ENCODE measurements at regions not wholly inside any gene's neighbourhood (a gene's known extent, or its start where the extent isn't known, plus 50 kb on each side); places are given as distances from the start of the nearest gene placed in this dataset.

DNA sequence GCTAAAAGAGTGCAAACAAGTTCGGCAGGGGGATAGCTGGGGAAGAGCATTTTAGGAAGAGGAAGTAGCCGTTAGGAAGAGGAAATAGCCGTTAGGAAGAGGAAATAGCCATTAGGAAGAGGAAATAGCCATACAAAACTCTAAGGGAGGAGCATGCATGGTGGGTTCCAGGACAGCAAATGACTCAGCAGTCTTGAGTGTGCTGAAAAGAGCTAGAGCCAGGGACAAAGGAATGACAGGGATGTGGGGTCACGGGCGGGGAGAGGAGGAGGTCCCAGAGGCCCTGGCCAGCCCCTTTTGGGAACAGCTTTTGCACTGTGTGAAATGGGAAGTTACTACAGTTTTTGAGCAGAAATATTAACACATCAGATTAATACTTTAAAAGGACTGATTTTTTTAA, 882.6 kb downstream of the TRIML1 start:
- Histone ChIP-seq H3K79me2 (ENCODE audit: low read length) (no peaks in the 10 kb centered on the region), H2AFZ (ENCODE audit: low read depth, low read length) (no peak overlapping the region), H3K4me1 (ENCODE audit: low read length) (no peaks in the 10 kb centered on the region), H3K4me2 (ENCODE audit: low read length) (no peak overlapping the region), H3K27ac (ENCODE audit: low read length) (no peak overlapping the region), H3K36me3 (replicated peaks; ENCODE audit: low read depth, low read length) (no peaks in the 10 kb centered on the region), H3K9ac (ENCODE audit: low read length) (no peak overlapping the region), H3K4me3 (ENCODE audit: low read length) (no peak overlapping the region), H4K20me1 (ENCODE audit: insufficient read depth, low read length) (no peaks in the 10 kb centered on the region), H3K27me3 (ENCODE audit: low read depth, low read length) (no peaks in the 10 kb centered on the region), H3K9me3 (ENCODE audit: insufficient read depth, low read length) (no peaks in the 10 kb centered on the region)
- no peak for TF ChIP-seq EZH2phosphoT487 (IDR thresholded peaks at IDR 0.05; ENCODE audit: low read depth)
- TF ChIP-seq, protein P1, sequence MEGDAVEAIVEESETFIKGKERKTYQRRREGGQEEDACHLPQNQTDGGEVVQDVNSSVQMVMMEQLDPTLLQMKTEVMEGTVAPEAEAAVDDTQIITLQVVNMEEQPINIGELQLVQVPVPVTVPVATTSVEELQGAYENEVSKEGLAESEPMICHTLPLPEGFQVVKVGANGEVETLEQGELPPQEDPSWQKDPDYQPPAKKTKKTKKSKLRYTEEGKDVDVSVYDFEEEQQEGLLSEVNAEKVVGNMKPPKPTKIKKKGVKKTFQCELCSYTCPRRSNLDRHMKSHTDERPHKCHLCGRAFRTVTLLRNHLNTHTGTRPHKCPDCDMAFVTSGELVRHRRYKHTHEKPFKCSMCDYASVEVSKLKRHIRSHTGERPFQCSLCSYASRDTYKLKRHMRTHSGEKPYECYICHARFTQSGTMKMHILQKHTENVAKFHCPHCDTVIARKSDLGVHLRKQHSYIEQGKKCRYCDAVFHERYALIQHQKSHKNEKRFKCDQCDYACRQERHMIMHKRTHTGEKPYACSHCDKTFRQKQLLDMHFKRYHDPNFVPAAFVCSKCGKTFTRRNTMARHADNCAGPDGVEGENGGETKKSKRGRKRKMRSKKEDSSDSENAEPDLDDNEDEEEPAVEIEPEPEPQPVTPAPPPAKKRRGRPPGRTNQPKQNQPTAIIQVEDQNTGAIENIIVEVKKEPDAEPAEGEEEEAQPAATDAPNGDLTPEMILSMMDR (IDR thresholded peaks at IDR 0.05; ENCODE audit: low read depth, low read length), result no peak

DNA sequence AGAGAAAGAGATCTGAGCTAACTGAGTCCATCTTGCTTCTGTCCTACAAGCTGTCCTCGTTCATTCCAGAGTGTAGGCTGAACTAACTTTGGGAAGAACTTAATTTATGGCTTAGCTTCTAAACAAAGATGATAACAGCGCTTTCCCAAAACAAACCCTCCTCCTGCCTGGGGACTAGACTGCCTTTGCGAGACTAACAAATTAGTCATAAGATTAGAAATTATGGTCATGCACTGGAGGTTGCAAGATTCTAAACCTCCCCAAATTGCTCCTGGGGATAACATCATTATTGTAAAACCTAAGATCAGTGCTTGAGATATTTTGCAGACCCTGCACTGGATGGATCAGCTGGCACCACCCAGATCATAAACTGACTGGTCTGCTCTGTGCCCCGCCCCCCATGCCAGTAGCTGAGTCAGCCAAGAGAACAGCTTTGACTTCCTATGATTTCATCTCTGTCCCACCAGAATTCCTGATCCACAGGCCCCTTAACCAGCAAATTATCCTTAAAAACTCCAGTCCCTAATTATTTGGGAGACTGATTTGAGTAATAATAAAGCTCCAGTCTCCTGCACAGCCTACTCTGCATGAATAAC, 883.3 kb downstream of the TRIML1 start:
- TF ChIP-seq, protein P1 (IDR thresholded peaks at IDR 0.05; ENCODE audit: low read depth, low read length), result no peak
- no peak for TF ChIP-seq EZH2phosphoT487 (IDR thresholded peaks at IDR 0.05; ENCODE audit: low read depth)
- Histone ChIP-seq H3K4me1 (ENCODE audit: low read length) (no peaks in the 10 kb centered on the region), H3K79me2 (ENCODE audit: low read length) (no peaks in the 10 kb centered on the region), H3K4me3 (ENCODE audit: low read length) (no peak overlapping the region), H3K36me3 (replicated peaks; ENCODE audit: low read depth, low read length) (no peaks in the 10 kb centered on the region), H3K9me3 (ENCODE audit: insufficient read depth, low read length) (no peaks in the 10 kb centered on the region), H3K4me2 (ENCODE audit: low read length) (no peak overlapping the region), H4K20me1 (ENCODE audit: insufficient read depth, low read length) (no peaks in the 10 kb centered on the region), H3K27ac (ENCODE audit: low read length) (no peak overlapping the region), H3K9ac (ENCODE audit: low read length) (no peak overlapping the region), H2AFZ (ENCODE audit: low read depth, low read length) (no peak overlapping the region), H3K27me3 (ENCODE audit: low read depth, low read length) (no peaks in the 10 kb centered on the region)

DNA sequence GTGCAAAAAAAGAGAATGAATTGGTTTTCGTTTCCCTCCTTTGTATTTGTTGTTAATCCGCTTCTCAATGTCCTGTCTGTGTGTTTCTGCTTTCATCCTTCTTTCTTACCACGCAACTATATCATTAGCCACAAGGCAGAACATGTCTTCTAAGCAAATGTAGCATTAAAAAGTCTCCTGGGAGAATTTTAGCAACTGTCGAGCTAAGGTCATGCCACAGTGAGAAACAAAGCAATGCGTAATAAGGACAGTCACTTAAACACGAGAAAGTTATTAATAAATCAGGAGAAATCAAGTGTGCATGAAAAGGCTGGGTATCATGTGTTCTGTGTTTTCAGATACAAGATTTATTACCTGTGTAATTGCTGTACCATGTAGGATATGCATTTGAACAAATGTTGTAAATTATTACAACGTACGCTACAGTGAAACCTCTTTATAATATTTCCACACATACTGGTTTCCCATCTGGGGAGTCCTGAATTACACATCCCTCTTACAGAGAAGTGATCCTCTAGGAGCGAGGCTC, 890.8 kb downstream of the TRIML1 start:
- no peaks in the 10 kb centered on the region for H3K4me1 ChIP-seq (ENCODE audit: low read length)
- no peaks in the 10 kb centered on the region for H3K36me3 ChIP-seq (replicated peaks; ENCODE audit: low read depth, low read length)
- no peak overlapping the region for H3K4me2 ChIP-seq (ENCODE audit: low read length)
- H3K9ac ChIP-seq (ENCODE audit: low read length), result no peak overlapping the region
- no peak overlapping the region for H2AFZ ChIP-seq (ENCODE audit: low read depth, low read length)
- no peaks in the 10 kb centered on the region for H3K79me2 ChIP-seq (ENCODE audit: low read length)
- H3K4me3 ChIP-seq (ENCODE audit: low read length), result no peak overlapping the region
- no peak for TF ChIP-seq EZH2phosphoT487 (IDR thresholded peaks at IDR 0.05; ENCODE audit: low read depth)
- TF ChIP-seq, protein P1 (IDR thresholded peaks at IDR 0.05; ENCODE audit: low read depth, low read length), result no peak
- H3K27me3 ChIP-seq (ENCODE audit: low read depth, low read length), result no peaks in the 10 kb centered on the region
- no peaks in the 10 kb centered on the region for H4K20me1 ChIP-seq (ENCODE audit: insufficient read depth, low read length)
- H3K27ac ChIP-seq (ENCODE audit: low read length), result no peak overlapping the region
- no peaks in the 10 kb centered on the region for H3K9me3 ChIP-seq (ENCODE audit: insufficient read depth, low read length)

DNA sequence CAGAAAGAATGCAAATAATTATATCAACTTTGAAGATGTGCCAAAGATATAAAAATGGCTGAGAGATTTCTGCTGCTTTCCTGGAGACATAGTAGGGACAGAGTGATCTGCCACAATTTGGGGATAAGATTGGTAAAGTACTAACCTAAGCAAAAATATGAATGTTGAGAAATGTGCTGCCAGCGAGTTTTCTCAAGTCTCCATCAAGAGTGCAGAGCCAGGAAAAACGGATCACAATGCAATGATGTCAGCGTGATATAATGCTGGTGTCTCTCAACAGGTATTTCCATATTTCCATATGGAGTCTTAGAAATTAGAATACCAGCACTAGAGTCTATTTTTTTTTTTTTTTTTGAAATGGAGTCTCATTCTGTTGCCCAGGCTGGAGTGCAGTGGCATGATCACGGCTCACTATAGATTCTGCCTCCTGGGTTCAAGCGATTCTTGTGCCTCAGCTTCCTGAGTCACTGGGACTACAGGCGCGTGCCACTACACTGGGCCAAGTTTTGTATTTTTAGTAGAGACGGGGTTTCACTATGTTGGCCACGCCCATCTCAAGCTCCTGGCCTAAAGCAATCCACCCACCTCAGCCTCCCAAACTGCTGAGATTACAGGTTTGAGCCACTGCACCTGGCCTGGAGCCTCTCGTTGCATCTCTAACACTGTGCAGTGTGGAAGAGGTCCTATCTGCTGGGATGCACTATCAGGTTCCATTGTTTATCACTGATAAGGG, 893.5 kb downstream of the TRIML1 start:
- H4K20me1 ChIP-seq (ENCODE audit: insufficient read depth, low read length), result no peaks in the 10 kb centered on the region
- no peak overlapping the region for H3K27ac ChIP-seq (ENCODE audit: low read length)
- no peaks in the 10 kb centered on the region for H3K4me1 ChIP-seq (ENCODE audit: low read length)
- no peak overlapping the region for H3K4me3 ChIP-seq (ENCODE audit: low read length)
- H3K9ac ChIP-seq (ENCODE audit: low read length), result no peak overlapping the region
- no peak overlapping the region for H2AFZ ChIP-seq (ENCODE audit: low read depth, low read length)
- H3K4me2 ChIP-seq (ENCODE audit: low read length), result no peak overlapping the region
- H3K36me3 ChIP-seq (replicated peaks; ENCODE audit: low read depth, low read length), result no peaks in the 10 kb centered on the region
- H3K9me3 ChIP-seq (ENCODE audit: insufficient read depth, low read length), result no peaks in the 10 kb centered on the region
- TF ChIP-seq EZH2phosphoT487 (IDR thresholded peaks at IDR 0.05; ENCODE audit: low read depth), result no peak
- TF ChIP-seq, protein P1 (IDR thresholded peaks at IDR 0.05; ENCODE audit: low read depth, low read length), result no peak
- no peaks in the 10 kb centered on the region for H3K27me3 ChIP-seq (ENCODE audit: low read depth, low read length)
- no peaks in the 10 kb centered on the region for H3K79me2 ChIP-seq (ENCODE audit: low read length)
